Endothelial cell of umbilical vein (primary cell): ENCODE measurements at regions not wholly inside any gene's neighbourhood (a gene's known extent, or its start where the extent isn't known, plus 50 kb on each side); places are given as distances from the start of the nearest gene placed in this dataset.
"Not testable (repeated sequence)": the region's sequence is repeated elsewhere in the genome, so short reads cannot be mapped to it uniquely, and the experiment has no call there.

Experiments
- TF ChIP-seq, protein P1 (sequence below): IDR thresholded peaks from 2 replicates; pipeline ENCODE4 v1.6.1; 2011; ENCODE audit not compliant: insufficient read depth, insufficient read length
- TF ChIP-seq, protein P2 (sequence below), 2 donors: IDR thresholded peaks; 1 replicate in 1 of 2; 2 replicates in 1 of 2; pipeline ENCODE4 v1.5.1; 2011; ENCODE audit warnings: low read length in 2 of 2, mild to moderate bottlenecking in 2 of 2, moderate library complexity in 2 of 2, control low read depth in 1 of 2, inconsistent platforms in 1 of 2, low read depth in 1 of 2; ENCODE audit not compliant: insufficient read depth in 1 of 2; ENCODE audit errors: extremely low read depth in 1 of 2

GRCh38 chr2:90288396-90288795, 1596.9 kb downstream of the RPIA start:
- TF ChIP-seq, protein P1, sequence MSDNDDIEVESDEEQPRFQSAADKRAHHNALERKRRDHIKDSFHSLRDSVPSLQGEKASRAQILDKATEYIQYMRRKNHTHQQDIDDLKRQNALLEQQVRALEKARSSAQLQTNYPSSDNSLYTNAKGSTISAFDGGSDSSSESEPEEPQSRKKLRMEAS = not testable (repeated sequence)
- TF ChIP-seq, protein P2, sequence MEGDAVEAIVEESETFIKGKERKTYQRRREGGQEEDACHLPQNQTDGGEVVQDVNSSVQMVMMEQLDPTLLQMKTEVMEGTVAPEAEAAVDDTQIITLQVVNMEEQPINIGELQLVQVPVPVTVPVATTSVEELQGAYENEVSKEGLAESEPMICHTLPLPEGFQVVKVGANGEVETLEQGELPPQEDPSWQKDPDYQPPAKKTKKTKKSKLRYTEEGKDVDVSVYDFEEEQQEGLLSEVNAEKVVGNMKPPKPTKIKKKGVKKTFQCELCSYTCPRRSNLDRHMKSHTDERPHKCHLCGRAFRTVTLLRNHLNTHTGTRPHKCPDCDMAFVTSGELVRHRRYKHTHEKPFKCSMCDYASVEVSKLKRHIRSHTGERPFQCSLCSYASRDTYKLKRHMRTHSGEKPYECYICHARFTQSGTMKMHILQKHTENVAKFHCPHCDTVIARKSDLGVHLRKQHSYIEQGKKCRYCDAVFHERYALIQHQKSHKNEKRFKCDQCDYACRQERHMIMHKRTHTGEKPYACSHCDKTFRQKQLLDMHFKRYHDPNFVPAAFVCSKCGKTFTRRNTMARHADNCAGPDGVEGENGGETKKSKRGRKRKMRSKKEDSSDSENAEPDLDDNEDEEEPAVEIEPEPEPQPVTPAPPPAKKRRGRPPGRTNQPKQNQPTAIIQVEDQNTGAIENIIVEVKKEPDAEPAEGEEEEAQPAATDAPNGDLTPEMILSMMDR (IDR thresholded peaks at IDR 0.05; ENCODE audit: extremely low read depth in 1 of 2, insufficient read depth in 1 of 2, low read depth in 1 of 2, low read length in 2 of 2) = not testable (repeated sequence)
